Fibroblast of lung (primary cell): ENCODE measurements at regions not wholly inside any gene's neighbourhood (a gene's known extent, or its start where the extent isn't known, plus 50 kb on each side); places are given as distances from the start of the nearest gene placed in this dataset.

ENCODE experiments used
- CTCF ChIP-seq, 2 donors: IDR thresholded peaks in 1 of 2; conservative IDR thresholded peaks in 1 of 2; 1 replicate in 1 of 2; 2 replicates in 1 of 2; pipeline ENCODE4 v1.5.1; 2011 to 2012; ENCODE audit warnings: low read length in 2 of 2, control low read depth in 1 of 2, inconsistent platforms in 1 of 2, low read depth in 1 of 2, mild to moderate bottlenecking in 1 of 2
- EZH2 ChIP-seq: IDR thresholded peaks from 2 replicates; pipeline ENCODE4 v1.5.1; 2012; ENCODE audit warnings: low read length, control low read depth, mild to moderate bottlenecking; ENCODE audit errors: missing control alignments

- TF ChIP-seq EZH2 (no peak), CTCF (conservative IDR thresholded peaks at IDR 0.05 in 1 of 2, IDR thresholded peaks at IDR 0.05 in 1 of 2; ENCODE audit: low read depth in 1 of 2, low read length in 2 of 2) (no peak)
Observed at GRCh38 chr11:110960167-110960566, 247.9 kb upstream of the ARHGAP20 start.
